GM21825 (cell line): ENCODE measurements at regions not wholly inside any gene's neighbourhood (a gene's known extent, or its start where the extent isn't known, plus 50 kb on each side); places are given as distances from the start of the nearest gene placed in this dataset.

Source experiments
- ATAC-seq: cut with Tn5 transposase; IDR thresholded peaks from one replicate; pipeline ENCODE4 v1.9.1; 2021; ENCODE audit warnings: mild to moderate bottlenecking, moderate library complexity; ENCODE audit not compliant: unreplicated experiment

DNA sequence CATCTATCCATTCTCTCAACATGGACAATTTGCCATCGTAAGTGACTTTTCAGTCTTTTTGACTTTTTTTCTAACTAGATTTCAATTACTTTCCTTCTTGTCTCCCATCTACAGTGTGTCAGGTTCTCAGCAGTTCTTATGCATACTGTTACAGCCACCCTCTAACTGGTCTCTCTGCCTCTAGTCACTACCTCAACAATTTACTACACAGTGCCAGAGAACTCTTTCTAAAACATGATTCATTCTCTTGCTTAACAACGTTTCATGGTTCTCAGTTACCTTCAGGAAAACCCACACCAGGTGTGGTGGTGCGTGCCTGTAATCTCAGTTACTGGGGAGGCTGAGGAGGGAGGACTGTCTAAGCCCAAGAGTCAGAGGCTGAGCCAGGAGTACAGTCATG lies 95.4 kb downstream of the DIPK2A start:
- no peak for ATAC-seq

DNA sequence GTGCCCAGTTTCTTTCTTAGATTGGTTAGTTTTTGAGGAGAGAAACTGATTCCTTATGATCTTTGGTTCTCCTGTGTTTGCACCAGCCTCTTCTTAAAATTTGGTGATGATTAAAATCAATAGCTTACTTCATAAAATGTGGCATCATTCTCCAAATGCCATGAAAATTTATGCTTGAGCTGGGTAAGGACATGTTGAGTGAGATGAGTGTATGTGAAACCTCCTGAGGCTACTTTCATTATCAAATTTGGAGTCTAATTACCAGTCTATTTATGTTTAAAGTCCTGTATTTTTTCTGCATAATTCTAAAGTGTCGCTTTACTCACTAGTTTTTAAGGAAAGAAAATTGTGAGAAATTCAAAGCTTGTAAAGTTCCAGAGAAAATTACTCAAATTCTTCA lies 102.1 kb downstream of the DIPK2A start:
- no peak for ATAC-seq

DNA sequence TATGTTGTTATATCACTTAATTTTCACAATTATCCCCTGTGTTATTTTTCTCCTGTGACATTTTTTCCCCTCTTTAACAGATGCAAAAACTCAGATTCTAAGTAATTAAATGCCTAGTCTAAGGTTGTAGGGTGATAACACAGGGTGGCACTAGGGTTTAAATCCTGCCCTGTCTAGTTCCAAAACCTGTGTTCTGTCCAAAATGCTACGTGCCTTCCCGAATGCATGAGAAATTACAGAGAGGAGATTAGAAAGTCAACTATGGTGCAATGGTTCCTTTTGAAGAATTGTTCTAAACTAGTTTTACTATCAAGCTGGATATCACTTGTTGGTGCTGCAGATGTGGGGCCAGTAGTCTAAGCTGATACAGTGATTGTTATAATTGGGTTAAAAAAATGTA lies 108.0 kb downstream of the DIPK2A start:
- no peak for ATAC-seq

DNA sequence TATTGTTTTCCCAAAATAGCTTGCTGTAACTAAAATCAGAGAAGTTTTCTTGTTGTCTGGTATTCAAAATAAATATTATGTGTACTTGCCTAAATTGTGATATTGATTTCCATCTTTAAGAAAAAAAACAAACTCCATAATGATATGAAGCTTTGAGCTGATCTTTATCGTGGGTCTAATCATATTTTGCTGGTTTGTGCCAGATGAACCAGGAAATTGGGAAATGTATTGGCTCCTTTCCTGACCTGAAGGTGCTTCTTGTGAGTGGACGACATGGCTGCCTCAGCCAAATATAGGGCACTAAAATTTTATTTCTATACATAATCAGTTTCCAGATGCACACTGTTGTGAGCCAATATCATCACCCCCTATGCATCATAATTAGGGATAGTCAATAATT lies 113.3 kb downstream of the DIPK2A start:
- no peak for ATAC-seq

DNA sequence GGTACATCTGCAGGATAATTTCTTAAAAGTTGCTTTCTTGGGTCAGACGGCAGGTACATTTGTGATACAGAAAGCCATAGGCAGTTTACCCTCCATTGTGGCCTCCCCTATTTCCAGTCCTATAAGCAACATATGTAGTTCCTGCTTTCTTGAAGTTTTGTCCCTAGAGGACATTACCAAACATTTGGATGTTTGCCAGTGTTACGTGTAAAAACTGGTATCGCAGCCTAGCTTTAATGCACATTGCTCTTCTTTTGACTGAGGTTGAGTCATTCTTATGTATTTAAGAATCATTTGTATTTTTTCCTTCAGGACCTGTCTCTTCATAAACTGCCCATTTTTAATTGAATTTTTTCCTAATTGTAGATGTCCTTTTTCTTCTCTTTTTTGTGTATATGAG lies 114.3 kb downstream of the DIPK2A start:
- no peak for ATAC-seq

DNA sequence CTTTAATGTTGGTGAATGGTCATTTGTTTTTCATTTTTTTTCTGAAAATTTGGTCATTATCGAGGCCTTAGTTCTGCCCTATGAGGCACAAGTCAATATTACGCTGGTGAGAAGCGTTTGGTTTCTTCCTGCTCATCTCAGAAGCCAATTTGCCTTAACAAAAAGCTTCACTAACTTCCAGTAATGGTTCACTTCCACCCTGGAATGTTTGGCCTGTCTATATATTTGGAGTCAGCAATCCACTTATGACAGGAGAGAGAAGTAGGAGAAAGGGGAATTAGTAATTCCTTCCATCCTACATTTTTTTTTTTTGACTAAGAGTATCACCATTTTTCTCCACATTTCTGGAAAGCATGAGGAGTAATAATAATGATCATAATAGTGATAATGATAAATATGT lies 124.4 kb downstream of the DIPK2A start:
- no peak for ATAC-seq

DNA sequence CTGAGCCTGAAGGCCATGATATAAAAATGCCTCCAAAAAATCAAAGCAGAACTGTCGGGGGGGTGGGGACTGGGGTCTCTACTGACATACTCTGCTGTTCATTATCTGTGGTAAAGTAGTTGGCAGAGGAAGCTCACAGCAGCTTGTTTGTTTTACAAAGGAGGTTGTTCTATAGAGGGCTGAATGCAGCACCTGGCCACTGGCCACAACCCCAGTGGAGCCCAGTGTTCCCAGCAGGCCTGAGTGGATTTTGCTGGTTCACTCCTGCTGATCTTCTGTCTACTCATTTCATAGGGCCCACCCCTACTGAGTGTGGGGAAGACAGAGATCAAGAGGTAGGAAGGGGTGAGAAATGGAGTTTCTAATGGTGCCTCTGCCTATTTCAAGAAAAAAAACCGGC lies 125.5 kb downstream of the DIPK2A start:
- no peak for ATAC-seq

DNA sequence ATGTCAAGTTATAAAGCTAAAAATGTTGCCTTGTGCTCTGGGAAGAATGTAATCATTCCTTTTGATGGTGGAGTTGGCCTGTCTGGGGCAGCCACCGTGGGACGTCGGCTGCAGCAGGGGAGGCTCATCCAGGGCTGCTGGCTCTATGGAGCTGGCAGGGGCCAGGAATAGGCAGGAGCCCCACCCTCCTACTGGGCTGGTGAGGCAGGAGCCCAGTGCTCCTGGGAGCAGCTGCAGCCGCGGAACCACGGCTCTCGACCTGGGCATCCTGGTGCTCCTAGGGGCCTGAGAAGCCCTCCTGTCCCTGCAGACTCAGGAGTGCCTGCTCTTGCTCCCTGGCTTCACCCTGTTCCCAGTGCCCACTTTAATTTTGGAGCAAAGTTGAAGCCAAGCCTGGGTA lies 127.1 kb downstream of the DIPK2A start:
- no peak for ATAC-seq

DNA sequence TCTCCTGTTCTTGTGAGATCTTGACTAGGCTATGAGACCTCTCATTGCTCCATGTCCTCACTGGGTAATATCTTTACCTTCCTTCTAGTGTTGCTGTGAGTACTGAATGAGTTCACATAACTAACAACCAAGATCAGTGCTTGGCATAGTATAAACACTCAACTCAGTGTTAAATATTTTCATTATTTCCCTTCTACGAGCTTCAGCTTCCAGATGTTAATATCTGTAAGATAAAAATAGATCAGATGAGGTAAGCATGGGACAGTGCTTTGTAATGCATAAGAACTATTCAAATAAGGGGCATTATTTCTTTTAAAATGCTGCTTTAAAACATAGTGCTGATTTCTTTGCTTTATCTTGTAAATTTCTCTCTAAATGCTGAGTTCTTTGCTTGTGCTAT lies 130.8 kb downstream of the DIPK2A start:
- ATAC-seq, result no peak

DNA sequence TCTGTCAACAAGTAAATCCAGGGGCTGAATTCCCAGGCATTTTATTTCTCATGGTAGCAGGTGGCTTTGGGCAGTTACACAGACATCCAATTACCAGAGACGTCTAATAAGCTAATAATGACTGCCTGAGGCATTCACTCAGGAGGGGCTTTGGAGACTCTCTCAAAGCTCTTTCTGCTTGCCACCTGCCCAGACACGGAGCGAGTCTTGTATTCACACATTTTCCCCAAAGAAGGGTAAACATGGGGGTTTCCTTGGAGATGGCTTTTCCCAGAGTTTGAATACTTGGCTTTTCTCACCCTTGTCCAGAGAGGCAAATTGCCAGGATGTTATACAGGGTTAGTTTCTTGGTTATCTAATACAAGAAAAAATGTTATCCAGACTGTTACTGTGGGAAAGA lies 132.6 kb downstream of the DIPK2A start:
- ATAC-seq, result no peak

DNA sequence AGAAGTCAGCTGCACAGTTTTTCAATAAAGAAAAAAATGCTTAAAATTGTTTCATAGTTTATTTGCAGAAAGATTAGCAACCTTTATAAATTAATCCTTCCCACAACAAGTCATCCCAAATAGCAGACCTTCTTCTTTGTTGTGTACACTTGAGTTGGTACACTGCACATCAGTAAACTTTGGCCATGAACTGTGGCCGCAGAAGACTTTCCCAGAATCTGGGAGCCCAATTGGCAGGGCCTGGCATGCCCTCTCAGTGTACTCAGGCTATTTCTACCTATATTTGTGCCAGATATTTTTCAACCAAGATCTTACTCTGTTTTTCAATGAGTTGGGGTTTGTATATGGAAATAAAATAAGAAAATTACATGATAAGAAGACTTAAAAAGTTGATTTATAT lies 133.1 kb downstream of the DIPK2A start:
- ATAC-seq, result no peak

DNA sequence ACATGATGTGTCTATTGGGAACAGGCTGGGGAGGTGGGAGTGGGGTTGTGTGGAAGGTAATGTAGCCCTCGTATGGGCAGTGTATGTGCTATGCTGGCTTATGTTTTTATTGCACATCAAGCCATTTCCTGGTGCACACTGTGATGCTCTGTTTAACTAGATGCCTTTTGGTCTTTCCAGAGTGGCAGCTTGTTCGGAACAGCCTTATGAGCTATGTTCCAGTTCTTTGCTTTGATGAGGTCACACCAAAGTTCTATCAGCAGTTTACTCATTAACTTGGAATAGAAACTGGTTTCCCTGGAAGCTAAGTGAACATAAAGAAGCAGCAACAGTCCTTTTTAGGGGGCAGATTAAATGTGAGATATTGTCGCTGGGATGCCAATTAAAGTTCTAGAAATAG lies 133.9 kb downstream of the DIPK2A start:
- no peak for ATAC-seq

DNA sequence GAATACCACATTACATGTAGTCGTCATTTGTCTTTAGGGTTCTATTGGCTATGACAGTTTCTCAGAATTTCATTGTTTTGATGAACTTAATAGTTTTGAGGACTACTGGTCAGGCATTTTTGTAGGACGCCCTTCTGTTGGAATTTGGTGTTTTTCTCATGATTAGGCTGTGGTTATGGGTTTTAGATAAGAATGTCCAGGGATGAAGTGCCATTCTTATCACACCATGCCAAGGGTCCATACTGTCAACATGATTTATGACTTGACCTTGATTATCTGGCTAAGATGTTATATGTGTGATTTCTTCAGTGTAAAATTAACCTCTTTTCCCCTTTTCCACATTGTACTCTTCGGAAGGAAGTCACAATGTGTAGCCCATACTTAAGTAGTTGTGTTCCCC lies 135.3 kb downstream of the DIPK2A start:
- ATAC-seq, result no peak

DNA sequence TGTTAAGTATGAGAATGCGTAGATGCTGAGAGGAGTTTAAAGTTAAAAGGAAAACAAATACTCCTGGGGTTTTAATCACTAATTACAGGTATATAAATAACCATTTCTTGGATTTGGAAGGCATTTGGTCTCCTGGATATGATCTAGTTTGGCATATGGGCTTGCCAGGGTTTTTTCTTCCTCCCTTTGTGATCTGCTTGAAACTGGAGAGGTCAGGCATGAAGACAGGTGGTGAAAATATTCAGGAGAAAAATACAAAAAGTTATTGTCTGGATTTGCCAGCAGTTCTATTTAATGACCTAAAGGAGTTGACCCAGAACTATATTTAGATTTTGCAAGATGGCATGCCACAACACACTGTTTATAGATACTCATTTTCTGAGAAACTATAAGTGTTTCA lies 136.3 kb downstream of the DIPK2A start:
- ATAC-seq, result no peak

DNA sequence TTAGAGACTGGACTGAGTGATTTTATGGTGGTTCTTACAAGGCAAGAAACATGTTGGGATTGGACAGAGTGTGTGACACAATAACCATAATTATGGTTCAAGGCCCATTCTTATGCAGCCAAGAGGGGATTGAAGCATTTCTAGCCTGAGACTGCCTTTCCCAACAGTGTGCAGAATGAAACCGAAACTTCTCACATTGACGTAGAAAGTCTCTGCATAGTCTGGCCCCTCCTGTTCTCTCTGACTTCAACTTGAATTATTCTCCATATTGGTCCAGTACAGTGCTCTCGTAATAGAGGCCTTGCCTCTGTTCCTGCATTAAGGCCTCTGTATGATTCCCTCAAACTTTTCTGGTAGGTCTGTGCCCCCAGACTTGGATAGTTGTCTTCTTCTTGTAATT lies 138.3 kb downstream of the DIPK2A start:
- ATAC-seq, result peak; percentile 90

DNA sequence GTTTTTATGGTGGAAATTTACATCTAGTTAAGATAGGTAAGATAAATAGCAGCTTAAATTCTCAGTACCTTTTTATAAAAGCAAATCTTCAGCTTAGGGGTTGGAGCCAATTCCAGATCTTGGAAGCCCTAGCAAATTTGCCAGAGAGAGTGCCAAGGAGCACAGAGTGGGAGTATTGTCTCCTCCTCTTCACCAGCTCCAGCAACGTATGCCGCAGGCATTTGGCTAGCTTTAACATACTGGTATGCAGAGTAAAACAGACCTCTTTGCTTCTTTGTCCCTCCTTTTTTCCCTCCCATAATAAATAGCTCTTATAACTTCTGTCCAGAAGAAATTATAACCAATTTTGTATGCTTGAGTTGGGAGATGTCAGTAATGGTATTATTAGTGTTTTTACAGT lies 140.4 kb downstream of the DIPK2A start:
- no peak for ATAC-seq

DNA sequence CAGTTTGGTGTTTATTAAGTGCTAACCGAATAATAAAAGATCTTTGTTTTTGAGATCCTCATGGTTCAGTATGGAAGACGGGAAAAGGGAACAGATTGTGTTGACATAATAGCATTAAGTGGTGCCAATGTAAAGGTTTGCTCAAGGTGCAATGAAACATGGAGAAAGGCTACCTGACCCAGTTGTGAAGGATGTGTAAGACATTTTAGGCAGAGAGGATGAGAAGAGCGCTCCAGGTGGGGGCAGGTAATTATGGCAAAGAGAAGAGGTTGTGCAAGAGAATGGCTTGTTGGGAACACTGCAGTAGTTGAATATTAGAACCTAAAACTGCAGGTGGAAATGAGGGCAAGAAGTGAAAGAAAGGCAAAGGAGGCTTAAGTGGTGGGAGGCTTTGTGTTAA lies 140.8 kb downstream of the DIPK2A start:
- no peak for ATAC-seq

DNA sequence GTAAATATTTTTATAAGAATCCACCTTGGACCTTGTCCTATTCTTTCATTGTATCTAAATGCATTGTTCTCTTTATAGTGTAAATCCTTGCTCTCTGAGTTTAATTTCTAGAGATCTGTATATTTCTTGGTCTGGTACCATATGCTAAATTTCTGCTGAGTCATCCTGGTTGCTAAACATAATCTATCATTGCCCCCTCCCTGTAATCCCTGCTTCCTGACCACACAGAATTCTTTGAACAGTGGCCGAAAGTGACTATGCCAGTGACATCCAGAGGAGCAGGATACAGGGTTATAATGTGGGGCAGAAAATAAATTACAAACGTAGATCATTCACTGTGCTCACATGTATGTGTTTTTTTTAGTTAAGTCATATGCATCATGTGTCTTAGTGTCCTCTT lies 143.1 kb downstream of the DIPK2A start:
- ATAC-seq, result no peak

DNA sequence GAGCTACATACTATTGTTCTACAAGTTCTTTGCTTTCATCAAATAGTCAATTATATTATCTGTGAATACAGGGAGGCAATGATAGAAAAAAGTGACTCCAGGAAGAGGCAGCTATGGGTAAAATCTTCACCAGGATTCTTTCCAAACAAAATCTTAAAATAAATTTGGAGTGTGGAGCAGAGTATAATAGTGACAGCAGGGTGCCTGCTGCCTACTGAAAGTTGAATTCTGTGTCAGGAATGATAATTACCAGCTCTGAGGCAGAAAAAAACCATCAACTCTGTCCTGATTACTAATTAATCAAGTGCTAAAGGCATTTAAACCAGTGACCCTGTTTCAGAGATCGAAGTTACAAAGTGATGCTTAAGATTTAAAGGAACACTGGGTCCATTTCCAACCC lies 148.0 kb downstream of the DIPK2A start:
- no peak for ATAC-seq

DNA sequence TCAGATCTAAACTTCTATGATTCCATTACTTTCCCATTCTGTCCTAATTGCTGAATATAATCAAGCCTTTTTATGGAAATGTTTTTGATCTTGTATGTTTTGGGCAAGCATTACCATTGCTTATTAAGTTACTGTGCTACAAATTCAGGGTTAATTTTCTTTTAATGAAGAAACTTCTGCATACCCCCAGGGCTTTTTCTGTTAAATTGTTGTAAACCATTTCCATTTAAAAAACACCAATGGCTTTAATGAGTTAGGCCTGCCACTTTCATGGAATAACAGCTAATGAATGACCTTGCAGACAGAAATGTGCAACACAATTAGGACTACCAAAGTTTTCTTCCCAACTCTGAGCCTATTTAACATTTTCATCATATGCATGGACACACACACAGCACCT lies 150.0 kb downstream of the DIPK2A start:
- no peak for ATAC-seq

DNA sequence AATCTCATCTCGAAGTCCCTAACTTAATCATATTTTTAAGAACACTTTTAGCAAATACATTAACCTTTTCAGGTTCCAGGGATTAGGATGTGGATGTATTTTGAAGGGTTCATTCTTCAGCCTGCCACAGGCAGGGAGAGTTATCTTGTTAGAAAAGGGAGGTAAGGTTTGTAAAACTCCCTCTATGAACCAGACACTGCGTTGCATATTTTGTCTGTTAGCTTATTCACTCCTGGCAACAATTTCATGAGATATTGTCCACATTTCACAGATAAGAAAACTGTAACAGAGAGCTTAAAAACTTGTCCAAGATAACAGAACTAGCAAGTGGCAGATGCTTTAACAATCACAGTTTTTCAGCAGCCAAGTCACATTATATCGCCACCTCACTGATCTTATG lies 155.4 kb downstream of the DIPK2A start:
- no peak for ATAC-seq

DNA sequence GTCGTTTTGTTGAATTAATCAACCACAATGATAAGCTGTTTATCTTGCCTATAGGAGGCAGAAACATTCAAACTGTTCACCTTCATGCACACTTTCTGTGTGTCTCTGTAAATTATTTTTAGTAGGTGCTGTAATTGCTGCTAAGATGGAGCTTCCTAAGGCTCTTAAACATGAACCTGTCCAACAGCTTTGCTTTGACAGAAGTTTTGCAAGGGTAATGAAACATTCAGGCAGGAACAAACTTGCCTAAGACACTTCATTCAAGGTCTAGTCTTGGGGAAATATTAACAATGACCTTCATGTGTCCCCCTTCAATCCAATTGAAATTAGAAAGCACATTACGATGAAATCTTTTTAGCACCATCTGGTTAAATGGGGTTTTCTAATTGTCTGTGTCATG lies 156.1 kb downstream of the DIPK2A start:
- ATAC-seq, result peak; percentile 32

DNA sequence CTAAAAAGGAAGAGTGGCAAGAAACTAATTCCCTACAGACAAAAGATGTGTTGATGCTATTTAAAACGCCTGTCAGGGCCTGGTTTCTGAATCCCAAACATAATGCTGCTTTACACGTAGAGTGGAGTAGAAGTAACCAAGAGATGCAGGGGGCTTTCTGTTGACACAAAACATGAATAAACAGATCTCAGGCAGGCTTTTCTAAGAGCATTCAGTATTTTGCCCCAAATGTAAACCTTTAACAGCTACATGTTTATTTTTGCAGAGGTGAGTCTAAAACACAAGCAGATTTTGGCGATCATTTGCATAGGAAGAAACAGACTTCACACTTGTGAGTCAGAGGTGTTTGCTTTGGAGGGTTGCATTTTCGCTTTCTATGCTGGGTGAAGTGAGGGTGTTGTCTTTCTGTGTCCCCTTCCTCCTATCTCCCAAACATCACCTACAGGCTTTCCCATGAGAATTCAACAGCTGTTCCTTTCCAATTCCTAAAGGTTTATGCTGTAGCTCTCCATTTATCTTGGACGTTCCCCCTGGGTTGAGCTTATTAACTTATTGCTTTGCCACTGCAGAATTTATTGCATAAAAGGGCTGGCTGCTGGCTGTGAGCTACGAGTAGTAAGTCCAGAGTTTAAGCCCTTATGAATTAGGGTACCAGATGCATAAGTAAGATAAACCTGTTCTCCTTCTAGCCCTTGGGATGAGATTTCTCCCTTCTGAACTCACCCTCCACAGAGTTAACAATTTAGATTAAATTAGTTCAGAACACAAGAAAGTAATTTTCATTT lies 156.7 kb downstream of the DIPK2A start:
- peak; percentile 98 for ATAC-seq
